ENCODE measurements at regions not wholly inside any gene's neighbourhood (a gene's known extent, or its start where the extent isn't known, plus 50 kb on each side); places are given as distances from the start of the nearest gene placed in this dataset.

DNA sequence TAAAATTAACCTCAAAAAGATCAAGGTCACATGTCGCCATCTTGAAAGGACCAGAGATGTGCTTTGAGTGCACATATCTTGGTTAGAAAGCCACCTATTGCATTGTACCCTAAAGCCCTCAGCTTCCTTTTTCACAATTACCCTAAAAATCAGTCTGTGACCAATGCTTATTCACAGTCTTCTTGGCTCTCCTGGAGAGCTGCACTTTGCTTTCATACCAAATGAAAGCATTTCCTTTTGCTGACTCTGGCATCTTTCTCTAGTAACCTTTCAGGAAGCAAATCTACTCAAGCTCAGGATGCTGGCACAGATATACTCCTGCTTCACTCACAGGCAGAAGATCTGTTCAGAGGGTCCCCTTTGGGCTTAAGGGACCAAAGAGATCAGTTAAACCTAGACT, 160.7 kb upstream of the PUM3 start:
- Histone ChIP-seq H3K27me3 (replicated peaks) (no peaks in the 10 kb centered on the region), H3K36me3 (replicated peaks) (no peaks in the 10 kb centered on the region), H3K4me3 (ENCODE audit: low read depth, low read length) (no peak overlapping the region), H3K27ac (no peak overlapping the region)
- no peak for DNase-seq
- TF ChIP-seq, protein P1, sequence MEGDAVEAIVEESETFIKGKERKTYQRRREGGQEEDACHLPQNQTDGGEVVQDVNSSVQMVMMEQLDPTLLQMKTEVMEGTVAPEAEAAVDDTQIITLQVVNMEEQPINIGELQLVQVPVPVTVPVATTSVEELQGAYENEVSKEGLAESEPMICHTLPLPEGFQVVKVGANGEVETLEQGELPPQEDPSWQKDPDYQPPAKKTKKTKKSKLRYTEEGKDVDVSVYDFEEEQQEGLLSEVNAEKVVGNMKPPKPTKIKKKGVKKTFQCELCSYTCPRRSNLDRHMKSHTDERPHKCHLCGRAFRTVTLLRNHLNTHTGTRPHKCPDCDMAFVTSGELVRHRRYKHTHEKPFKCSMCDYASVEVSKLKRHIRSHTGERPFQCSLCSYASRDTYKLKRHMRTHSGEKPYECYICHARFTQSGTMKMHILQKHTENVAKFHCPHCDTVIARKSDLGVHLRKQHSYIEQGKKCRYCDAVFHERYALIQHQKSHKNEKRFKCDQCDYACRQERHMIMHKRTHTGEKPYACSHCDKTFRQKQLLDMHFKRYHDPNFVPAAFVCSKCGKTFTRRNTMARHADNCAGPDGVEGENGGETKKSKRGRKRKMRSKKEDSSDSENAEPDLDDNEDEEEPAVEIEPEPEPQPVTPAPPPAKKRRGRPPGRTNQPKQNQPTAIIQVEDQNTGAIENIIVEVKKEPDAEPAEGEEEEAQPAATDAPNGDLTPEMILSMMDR (IDR thresholded peaks at IDR 0.05; ENCODE audit: low read depth, low read length, missing control alignments): no peak
- in situ Hi-C loops (cut with HindIII; ENCODE audit: low pct_ligation_motif_present, low sequenced_read_pairs): no loop called here

DNA sequence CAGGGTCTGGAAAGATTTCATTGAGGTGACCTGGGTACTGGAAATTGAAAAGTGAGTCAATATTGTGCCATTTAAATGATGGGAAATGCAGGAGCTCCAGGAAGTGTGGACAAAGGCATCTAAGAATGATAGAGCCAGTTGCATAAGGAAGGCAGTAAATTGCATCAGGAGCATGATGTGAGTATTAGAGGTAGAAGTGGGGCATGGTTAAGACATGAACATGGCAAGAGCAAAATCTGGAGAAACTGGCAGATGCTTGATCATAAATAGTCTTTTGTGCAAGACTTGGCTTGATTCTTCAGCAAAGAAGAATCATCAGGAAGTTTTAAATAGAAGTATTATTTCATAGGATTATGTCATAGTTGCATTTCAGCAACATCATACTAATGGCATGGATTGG, 157.4 kb upstream of the PUM3 start:
- in situ Hi-C loops (cut with HindIII; ENCODE audit: low pct_ligation_motif_present, low sequenced_read_pairs): no loop called here
- Histone ChIP-seq H3K4me3 (ENCODE audit: low read depth, low read length) (no peak overlapping the region), H3K27ac (no peak overlapping the region), H3K27me3 (replicated peaks) (no peaks in the 10 kb centered on the region), H3K36me3 (replicated peaks) (no peaks in the 10 kb centered on the region)
- DNase-seq: no peak
- TF ChIP-seq, protein P1 (IDR thresholded peaks at IDR 0.05; ENCODE audit: low read depth, low read length, missing control alignments): no peak

DNA sequence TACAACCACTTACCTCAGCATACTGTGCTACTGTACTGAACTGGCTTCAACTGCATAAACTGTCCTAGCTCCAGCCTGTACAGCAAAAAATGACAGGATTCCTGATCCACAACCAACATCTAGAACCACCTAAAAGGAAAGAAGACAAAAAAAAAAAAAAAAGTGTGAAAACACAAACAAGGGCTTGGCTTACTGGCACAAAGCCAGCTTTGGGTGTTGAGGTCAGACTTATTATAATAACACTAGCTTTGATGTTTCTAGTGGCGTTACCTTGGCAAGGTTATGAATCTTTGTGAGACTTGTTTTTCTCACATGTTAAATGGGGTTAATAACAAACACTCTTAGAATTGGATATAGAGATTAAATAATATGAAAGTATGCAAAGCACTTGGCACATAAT, 148.5 kb upstream of the PUM3 start:
- Histone ChIP-seq H3K27me3 (replicated peaks) (no peaks in the 10 kb centered on the region), H3K4me3 (ENCODE audit: low read depth, low read length) (no peak overlapping the region), H3K36me3 (replicated peaks) (no peaks in the 10 kb centered on the region), H3K27ac (no peak overlapping the region)
- in situ Hi-C loops (cut with HindIII; ENCODE audit: low pct_ligation_motif_present, low sequenced_read_pairs): no loop called here
- TF ChIP-seq, protein P1 (IDR thresholded peaks at IDR 0.05; ENCODE audit: low read depth, low read length, missing control alignments): no peak
- no peak for DNase-seq

DNA sequence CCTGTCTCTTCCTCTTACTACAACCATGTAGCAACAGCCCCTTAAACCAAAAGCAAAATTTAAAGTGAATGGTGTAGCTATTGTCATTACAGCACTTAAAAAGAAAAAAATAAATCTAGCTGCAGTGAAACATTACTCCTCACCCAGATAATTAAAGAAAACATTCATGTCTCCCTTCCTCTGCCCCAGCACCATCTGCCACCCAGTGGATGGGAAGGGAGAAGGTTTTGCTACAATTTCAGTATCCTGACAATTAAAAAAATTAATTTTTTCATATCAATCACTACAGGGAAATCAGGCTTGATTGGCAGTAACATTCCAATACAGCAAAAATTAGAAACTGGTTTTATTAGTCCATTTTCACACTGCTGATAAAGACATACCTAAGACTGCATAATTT, 147.4 kb upstream of the PUM3 start:
- TF ChIP-seq, protein P1 (IDR thresholded peaks at IDR 0.05; ENCODE audit: low read depth, low read length, missing control alignments): peak; percentile 31
- Histone ChIP-seq H3K27me3 (replicated peaks) (no peaks in the 10 kb centered on the region), H3K36me3 (replicated peaks) (no peaks in the 10 kb centered on the region), H3K27ac (no peak overlapping the region), H3K4me3 (ENCODE audit: low read depth, low read length) (no peak overlapping the region)
- no peak for DNase-seq
- in situ Hi-C loops (cut with HindIII; ENCODE audit: low pct_ligation_motif_present, low sequenced_read_pairs): no loop called here

DNA sequence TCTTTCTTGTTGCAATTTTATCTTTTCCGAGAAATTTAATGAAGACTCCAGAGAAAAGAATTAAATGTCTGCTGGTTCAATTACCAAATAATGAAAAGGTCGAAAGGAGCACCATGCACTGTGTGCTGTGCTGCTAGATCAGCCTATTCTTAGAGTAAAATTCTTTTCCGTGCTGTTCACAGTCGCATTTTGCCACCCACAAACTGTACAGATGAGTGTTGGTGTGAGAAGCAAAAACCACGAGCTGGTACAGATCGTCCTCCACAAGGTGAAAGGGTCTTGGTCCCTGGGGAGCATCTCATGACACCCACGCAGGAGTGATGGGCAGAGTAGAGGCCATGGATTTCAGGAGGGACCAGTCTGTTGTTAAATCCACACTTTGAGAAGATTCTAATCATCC, 143.8 kb upstream of the PUM3 start:
- in situ Hi-C loops (cut with HindIII; ENCODE audit: low pct_ligation_motif_present, low sequenced_read_pairs): no loop called here
- DNase-seq: no peak
- no peak overlapping the region for H3K27ac ChIP-seq
- H3K4me3 ChIP-seq (ENCODE audit: low read depth, low read length): no peak overlapping the region
- TF ChIP-seq, protein P1 (IDR thresholded peaks at IDR 0.05; ENCODE audit: low read depth, low read length, missing control alignments): no peak
- no peaks in the 10 kb centered on the region for H3K36me3 ChIP-seq (replicated peaks)
- H3K27me3 ChIP-seq (replicated peaks): no peaks in the 10 kb centered on the region

GRCh38 chr9:2985343-2985742, 141.4 kb upstream of the PUM3 start:
- no peaks in the 10 kb centered on the region for H3K27me3 ChIP-seq (replicated peaks)
- in situ Hi-C loops (cut with HindIII; ENCODE audit: low pct_ligation_motif_present, low sequenced_read_pairs): no loop called here
- DNase-seq: no peak
- H3K36me3 ChIP-seq (replicated peaks): no peaks in the 10 kb centered on the region
- TF ChIP-seq, protein P1 (IDR thresholded peaks at IDR 0.05; ENCODE audit: low read depth, low read length, missing control alignments): no peak
- no peak overlapping the region for H3K4me3 ChIP-seq (ENCODE audit: low read depth, low read length)
- no peak overlapping the region for H3K27ac ChIP-seq

Measured in brain microvascular endothelial cell (primary cell).